Sigmoid colon (tissue), 6 donors: ENCODE measurements at regions not wholly inside any gene's neighbourhood (a gene's known extent, or its start where the extent isn't known, plus 50 kb on each side); places are given as distances from the start of the nearest gene placed in this dataset.

ENCODE experiments used
- DNase-seq: peaks from one replicate; pipeline ENCODE4 v3.0.0-alpha.2; 2019
- H3K27ac ChIP-seq, 4 donors: fragments of 200-600 bp; sonication (generic); one replicate each; pipeline ENCODE4 v1.5.1; 2016 to 2019; ENCODE audit warnings: mild to moderate bottlenecking in 1 of 4
- H3K27me3 ChIP-seq, 3 donors: fragments of 200-600 bp; sonication (generic); one replicate each; pipeline ENCODE4 v1.5.1; 2019; ENCODE audit warnings: mild to moderate bottlenecking in 1 of 3
- H3K36me3 ChIP-seq, 4 donors: fragments of 200-600 bp; sonication (generic); one replicate each; pipeline ENCODE4 v1.5.1; 2016 to 2019
- H3K4me1 ChIP-seq, 4 donors: fragments of 200-600 bp; sonication (generic); one replicate each; pipeline ENCODE4 v1.5.1; 2017 to 2019
- H3K4me3 ChIP-seq, 4 donors: fragments of 200-600 bp; sonication (generic); one replicate each; pipeline ENCODE4 v1.5.1; 2017 to 2019; ENCODE audit warnings: mild to moderate bottlenecking in 2 of 4, moderate library complexity in 1 of 4
- H3K9me3 ChIP-seq, 4 donors: fragments of 200-600 bp in 3 of 4; sonication (generic) in 3 of 4; one replicate each; pipeline versions ENCODE4 v1.5.1 to v1.6.1; 2013 to 2019
- EP300 ChIP-seq, 4 donors: sonication (generic); formaldehyde crosslinking; IDR thresholded peaks; one replicate each; pipeline ENCODE4 v1.6.1; 2017; ENCODE audit warnings: antibody characterized with exemption in 4 of 4
- POLR2A ChIP-seq, 2 donors: fragments of 450-650 bp; IDR thresholded peaks; one replicate each; pipeline ENCODE4 v1.6.1; 2016; ENCODE audit warnings: antibody characterized with exemption in 2 of 2, mild to moderate bottlenecking in 2 of 2, moderate library complexity in 2 of 2
- POLR2AphosphoS5 ChIP-seq, 4 donors: sonication (generic); formaldehyde crosslinking; IDR thresholded peaks; one replicate each; pipeline ENCODE4 v1.6.1; 2017; ENCODE audit warnings: antibody characterized with exemption in 4 of 4
- whole genome bisulfite sequencing, 2 donors: extraction: QIAGEN DNeasy Blood & Tissue Kit; methylation state at CpG; one replicate each; pipeline ENCODE4 v1.1.7; 2013; 5-methylcytosine and 5-hydroxymethylcytosine counted together
- intact Hi-C: fragments of 100-400 bp; cut with DNase I; formaldehyde crosslinking; loops from one replicate; pipeline ENCODE4 v1.15.1; 2023
- TF ChIP-seq, protein P1 (sequence below), 4 experiments: fragments of 450-650 bp in 3 of 4; fragments of 200-600 bp in 1 of 4; IDR thresholded peaks; one replicate each; pipeline ENCODE4 v1.5.1; 2016 to 2019; ENCODE audit warnings: antibody characterized with exemption in 4 of 4, mild to moderate bottlenecking in 3 of 4, moderate library complexity in 2 of 4
- donor health status: healthy with polysubstance abuse.
- donor health status: healthy.

DNA sequence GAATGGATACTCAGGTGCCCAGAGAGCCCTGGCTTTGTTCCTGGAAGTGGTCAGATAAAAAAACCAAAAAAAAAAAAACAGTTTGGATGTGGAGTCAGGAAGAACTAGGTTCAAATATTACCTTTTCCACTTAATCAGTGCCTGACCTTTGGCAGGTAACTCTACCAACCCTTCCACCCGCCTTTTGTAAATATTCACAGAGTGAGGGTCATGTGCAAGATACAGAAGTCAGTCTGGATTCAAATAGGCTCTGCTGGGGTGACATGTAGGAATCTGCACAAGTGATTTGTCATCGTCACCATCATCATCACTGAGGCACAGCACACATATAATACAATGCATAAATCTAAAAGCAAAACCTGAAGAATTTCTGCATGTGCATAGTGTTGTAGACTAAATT is 490.7 kb downstream of the MIAT start:
- intact Hi-C loops = no loop called here
- no peaks in the 10 kb centered on the region for H3K27me3 ChIP-seq
- DNase-seq = no peak
- no peaks in the 10 kb centered on the region for H3K36me3 ChIP-seq
- H3K4me1 ChIP-seq = peaks cover 0 to 17% (median 5%) of the 10 kb centered on the region in 4 donors
- H3K9me3 ChIP-seq = peaks cover 0 to 2% (median 0%) of the 10 kb centered on the region in 4 donors
- H3K27ac ChIP-seq = no peak overlapping the region
- no peak overlapping the region for H3K4me3 ChIP-seq
- WGBS, 2 donors = 38 to 43% methylated on average over 2 of the region's 2 CpGs
- TF ChIP-seq EP300 (IDR thresholded peaks at IDR 0.05) = no peak

DNA sequence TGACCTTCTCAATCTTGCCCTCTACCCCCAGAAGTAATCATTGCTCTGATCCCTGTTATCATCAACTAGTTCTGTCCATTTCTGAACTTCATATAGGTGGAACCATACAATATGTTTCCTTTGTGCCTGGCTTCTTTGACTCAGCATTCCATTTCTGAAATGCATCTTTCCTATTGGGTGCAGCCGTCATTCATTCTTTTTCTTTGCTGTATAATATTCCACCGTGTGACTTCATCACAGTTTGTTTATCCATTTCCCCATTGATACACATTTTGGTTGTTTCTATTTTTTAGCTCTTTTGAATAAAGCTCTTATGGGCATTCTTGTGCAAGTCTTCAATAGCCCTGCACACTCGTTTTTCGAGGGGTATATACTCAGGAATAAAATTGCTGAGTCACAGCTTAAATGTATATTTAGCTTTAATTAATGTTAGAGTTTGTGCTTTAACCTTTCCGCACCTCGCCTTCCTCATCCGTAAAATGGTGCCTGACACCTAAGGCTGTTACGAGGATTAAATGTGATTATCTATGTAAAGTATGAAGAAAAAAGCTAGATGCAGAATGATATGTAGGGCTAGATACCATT is 491.6 kb downstream of the MIAT start:
- H3K9me3 ChIP-seq = peaks cover 0 to 2% (median 0%) of the 10 kb centered on the region in 4 donors
- H3K36me3 ChIP-seq = no peaks in the 10 kb centered on the region
- DNase-seq = no peak
- no peak overlapping the region for H3K4me3 ChIP-seq
- intact Hi-C loops = no loop called here
- TF ChIP-seq EP300 (IDR thresholded peaks at IDR 0.05) = no peak
- 91 to 97% methylated on average over 8 of the region's 8 CpGs for WGBS, 2 donors
- no peaks in the 10 kb centered on the region for H3K27me3 ChIP-seq
- H3K27ac ChIP-seq = no peak overlapping the region
- peaks cover 0 to 17% (median 5%) of the 10 kb centered on the region in 4 donors for H3K4me1 ChIP-seq

DNA sequence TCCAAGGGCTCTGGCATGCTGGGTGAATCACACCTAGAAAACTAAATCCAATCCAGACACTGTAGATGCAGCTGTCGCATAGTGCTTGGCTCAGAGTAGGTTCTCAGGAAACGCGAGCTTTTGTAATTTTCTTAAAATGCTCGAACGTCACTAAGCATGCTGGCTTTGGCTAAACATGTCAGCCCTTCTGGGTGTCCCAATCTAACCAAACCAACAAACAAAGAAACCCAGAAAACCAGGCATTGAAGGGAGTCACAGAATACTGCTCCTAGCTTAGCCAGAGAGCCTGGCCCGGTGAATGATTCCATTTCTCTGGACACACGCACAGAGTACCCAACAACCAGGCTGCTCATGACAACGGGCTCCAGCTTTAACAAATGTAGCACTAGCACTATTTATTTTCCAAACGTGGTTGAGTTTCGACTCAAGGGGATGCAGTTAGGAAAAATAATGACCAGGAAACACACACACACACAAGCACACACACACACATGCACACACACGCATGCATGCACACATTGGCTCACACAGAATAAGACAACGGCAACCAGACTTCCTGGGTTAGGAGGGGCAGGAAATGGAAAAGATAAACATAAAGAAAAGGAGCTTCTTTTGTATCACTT is 492.6 kb downstream of the MIAT start:
- no peak for TF ChIP-seq POLR2AphosphoS5 (IDR thresholded peaks at IDR 0.05)
- TF ChIP-seq, protein P1, sequence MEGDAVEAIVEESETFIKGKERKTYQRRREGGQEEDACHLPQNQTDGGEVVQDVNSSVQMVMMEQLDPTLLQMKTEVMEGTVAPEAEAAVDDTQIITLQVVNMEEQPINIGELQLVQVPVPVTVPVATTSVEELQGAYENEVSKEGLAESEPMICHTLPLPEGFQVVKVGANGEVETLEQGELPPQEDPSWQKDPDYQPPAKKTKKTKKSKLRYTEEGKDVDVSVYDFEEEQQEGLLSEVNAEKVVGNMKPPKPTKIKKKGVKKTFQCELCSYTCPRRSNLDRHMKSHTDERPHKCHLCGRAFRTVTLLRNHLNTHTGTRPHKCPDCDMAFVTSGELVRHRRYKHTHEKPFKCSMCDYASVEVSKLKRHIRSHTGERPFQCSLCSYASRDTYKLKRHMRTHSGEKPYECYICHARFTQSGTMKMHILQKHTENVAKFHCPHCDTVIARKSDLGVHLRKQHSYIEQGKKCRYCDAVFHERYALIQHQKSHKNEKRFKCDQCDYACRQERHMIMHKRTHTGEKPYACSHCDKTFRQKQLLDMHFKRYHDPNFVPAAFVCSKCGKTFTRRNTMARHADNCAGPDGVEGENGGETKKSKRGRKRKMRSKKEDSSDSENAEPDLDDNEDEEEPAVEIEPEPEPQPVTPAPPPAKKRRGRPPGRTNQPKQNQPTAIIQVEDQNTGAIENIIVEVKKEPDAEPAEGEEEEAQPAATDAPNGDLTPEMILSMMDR (IDR thresholded peaks at IDR 0.05) = no peak
- no peak for TF ChIP-seq POLR2A (IDR thresholded peaks at IDR 0.05)
- TF ChIP-seq EP300 (IDR thresholded peaks at IDR 0.05) = no peak
- intact Hi-C loops = no loop called here
- Histone ChIP-seq H3K4me1 (peaks cover 0 to 17% (median 5%) of the 10 kb centered on the region in 4 donors), H3K27ac (no peak overlapping the region), H3K36me3 (no peaks in the 10 kb centered on the region), H3K4me3 (no peak overlapping the region), H3K27me3 (no peaks in the 10 kb centered on the region), H3K9me3 (peaks cover 0 to 2% (median 0%) of the 10 kb centered on the region in 4 donors)
- no peak for DNase-seq
- 42 to 48% methylated on average over 12 of the region's 12 CpGs for WGBS, 2 donors

DNA sequence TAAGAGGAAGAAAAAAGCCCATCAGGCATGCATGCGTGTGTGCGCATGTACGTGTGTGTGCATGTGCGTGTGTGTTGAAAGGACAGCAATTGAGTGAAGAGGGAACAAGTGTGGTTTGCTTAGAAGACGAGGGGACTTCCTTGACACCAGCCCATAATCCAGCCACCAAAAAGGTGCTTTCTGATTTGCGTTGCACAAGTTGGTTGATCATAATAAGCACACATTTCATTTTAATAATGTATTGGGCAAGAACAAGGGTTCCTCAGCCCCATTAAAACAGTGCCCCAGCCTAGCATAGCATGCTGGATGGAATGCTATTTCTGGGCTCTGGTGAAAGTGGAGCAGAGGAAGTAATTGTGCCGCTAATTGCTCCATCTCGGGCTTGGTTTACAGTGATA is 493.2 kb downstream of the MIAT start:
- Histone ChIP-seq H3K4me3 (no peak overlapping the region), H3K4me1 (peaks cover 0 to 17% (median 5%) of the 10 kb centered on the region in 4 donors), H3K27ac (no peak overlapping the region), H3K36me3 (no peaks in the 10 kb centered on the region), H3K27me3 (no peaks in the 10 kb centered on the region), H3K9me3 (peaks cover 0 to 2% (median 0%) of the 10 kb centered on the region in 4 donors)
- TF ChIP-seq EP300 (IDR thresholded peaks at IDR 0.05) (no peak), POLR2AphosphoS5 (IDR thresholded peaks at IDR 0.05) (no peak), POLR2A (IDR thresholded peaks at IDR 0.05) (no peak)
- TF ChIP-seq, protein P1 (IDR thresholded peaks at IDR 0.05) = no peak
- DNase-seq = no peak
- WGBS, 2 donors = 16 to 26% methylated on average over 8 of the region's 8 CpGs
- intact Hi-C loops = no loop called here

DNA sequence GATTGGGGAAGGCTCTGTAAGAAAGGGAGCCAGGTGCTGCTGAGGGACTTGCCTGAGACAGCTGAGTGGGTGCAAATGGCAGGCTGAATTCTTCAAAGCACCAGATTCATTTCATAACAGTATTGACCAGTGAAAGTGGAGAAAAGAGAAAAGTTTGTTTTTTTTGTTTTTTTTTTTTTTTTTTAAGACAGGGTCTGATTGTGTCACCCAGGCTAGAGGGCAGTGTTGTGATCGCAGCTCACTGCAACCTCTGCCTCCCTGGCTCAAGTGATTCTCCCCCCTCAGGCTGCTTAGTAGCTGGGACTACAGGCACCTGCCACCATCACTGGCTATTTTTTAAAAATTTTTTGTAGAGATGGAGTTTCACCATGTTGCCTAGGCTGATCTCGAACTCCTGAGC is 494.0 kb downstream of the MIAT start:
- peaks cover 0 to 17% (median 5%) of the 10 kb centered on the region in 4 donors for H3K4me1 ChIP-seq
- H3K4me3 ChIP-seq = no peak overlapping the region
- peaks cover 0 to 2% (median 0%) of the 10 kb centered on the region in 4 donors for H3K9me3 ChIP-seq
- H3K27me3 ChIP-seq = no peaks in the 10 kb centered on the region
- H3K27ac ChIP-seq = no peak overlapping the region
- no peak for DNase-seq
- no peak for TF ChIP-seq EP300 (IDR thresholded peaks at IDR 0.05)
- TF ChIP-seq POLR2A (IDR thresholded peaks at IDR 0.05) = no peak
- TF ChIP-seq, protein P1 (IDR thresholded peaks at IDR 0.05) = no peak
- TF ChIP-seq POLR2AphosphoS5 (IDR thresholded peaks at IDR 0.05) = no peak
- WGBS, 2 donors = 42 to 68% methylated on average over 2 of the region's 2 CpGs
- H3K36me3 ChIP-seq = no peaks in the 10 kb centered on the region
- intact Hi-C loops = no loop called here
